ENCODE measurements at regions not wholly inside any gene's neighbourhood (a gene's known extent, or its start where the extent isn't known, plus 50 kb on each side); places are given as distances from the start of the nearest gene placed in this dataset.

- no peak for DNase-seq (ENCODE audit: low read depth, low spot score)
- H3K9me3 ChIP-seq (replicated peaks; ENCODE audit: control insufficient read depth, insufficient read depth, low read length) = no peaks in the 10 kb centered on the region
- H3K4me3 ChIP-seq = no peak overlapping the region
- H3K27ac ChIP-seq (ENCODE audit: control insufficient read depth, insufficient read depth) = no peak overlapping the region
- ChIA-PET POLR2A (no interaction called here), RAD21 (ENCODE audit: unreplicated experiment) (no interaction called here), SMC1A (ENCODE audit: uncharacterized antibody, unreplicated experiment) (no interaction called here), CTCF (interaction anchor here (0.6 to 1.3 kb wide), 3 partner anchors 17 to 252 kb away, joined by 3 read pairs; no protein-coding TSS in a partner anchor)
- TF ChIP-seq MTA2 (IDR thresholded peaks at IDR 0.05; ENCODE audit: low read depth) (no peak), ATF2 (IDR thresholded peaks at IDR 0.05; ENCODE audit: low read length) (no peak), USF1 (IDR thresholded peaks at IDR 0.05; ENCODE audit: borderline replicate concordance, extremely low read length, insufficient read depth, low read depth, low read length) (no peak)
- no peaks in the 10 kb centered on the region for H3K4me1 ChIP-seq (ENCODE audit: control insufficient read depth, insufficient read depth, low read length)
- no peak overlapping the region for H3K4me2 ChIP-seq (ENCODE audit: control insufficient read depth, insufficient read depth)
- no peaks in the 10 kb centered on the region for H4K20me1 ChIP-seq (ENCODE audit: control insufficient read depth, insufficient read depth)
- 11% methylated on average over 9 of the region's 9 CpGs for WGBS (ENCODE audit: insufficient coverage, insufficient replicate concordance, low lambda C conversion rate, missing lambda C conversion rate)
- H3K36me3 ChIP-seq (ENCODE audit: control insufficient read depth in 2 of 2, insufficient read depth in 2 of 2, low read length in 1 of 2) = no peaks in the 10 kb centered on the region
- in situ Hi-C loops (cut with MboI) (no loop called here), intact Hi-C loops (cut with micrococcal nuclease; ENCODE audit: unreplicated experiment) (no loop called here)
- no TSS peak for BruUV-seq (replicated peaks)
- no peaks in the 10 kb centered on the region for H3K79me2 ChIP-seq (ENCODE audit: control insufficient read depth, insufficient read depth, low read length)
- H3K27me3 ChIP-seq (replicated peaks in 1 of 2; ENCODE audit: control insufficient read depth in 2 of 2, insufficient read depth in 2 of 2, low read length in 1 of 2) = no peaks in the 10 kb centered on the region; a peak in 1 of 4 replicates
- H2AFZ ChIP-seq (ENCODE audit: control insufficient read depth, low read depth, low read length) = no peak overlapping the region
- no peak overlapping the region for H3K9ac ChIP-seq (ENCODE audit: control insufficient read depth, insufficient read depth, low read length)
- no peak for FAIRE-seq
- ATAC-seq = no peak
These were observed 342.8 kb downstream of the DYSF start for GRCh38 chr2:71796174-71796593.

- no peaks in the 10 kb centered on the region for H4K20me1 ChIP-seq (ENCODE audit: control insufficient read depth, insufficient read depth)
- no peak overlapping the region for H3K27ac ChIP-seq (ENCODE audit: control insufficient read depth, insufficient read depth)
- intact Hi-C loops (cut with micrococcal nuclease; ENCODE audit: unreplicated experiment) = no loop called here
- no peak for DNase-seq (ENCODE audit: low read depth, low spot score)
- in situ Hi-C loops (cut with MboI) = no loop called here
- FAIRE-seq = no peak
- 0% methylated on average over 1 of the region's 1 CpG for WGBS (ENCODE audit: insufficient coverage, insufficient replicate concordance, low lambda C conversion rate, missing lambda C conversion rate)
- SMC1A ChIA-PET (ENCODE audit: uncharacterized antibody, unreplicated experiment) = no interaction called here
- no peaks in the 10 kb centered on the region; a peak in 1 of 4 replicates for H3K27me3 ChIP-seq (replicated peaks in 1 of 2; ENCODE audit: control insufficient read depth in 2 of 2, insufficient read depth in 2 of 2, low read length in 1 of 2)
- no peaks in the 10 kb centered on the region for H3K79me2 ChIP-seq (ENCODE audit: control insufficient read depth, insufficient read depth, low read length)
- H3K4me3 ChIP-seq = no peak overlapping the region
- CTCF ChIA-PET = interaction anchor here (0.6 to 1.3 kb wide), 2 partner anchors 185 to 251 kb away, joined by 3 read pairs; no protein-coding TSS in a partner anchor
- RAD21 ChIA-PET (ENCODE audit: unreplicated experiment) = no interaction called here
- H2AFZ ChIP-seq (ENCODE audit: control insufficient read depth, low read depth, low read length) = no peak overlapping the region
- H3K36me3 ChIP-seq (ENCODE audit: control insufficient read depth in 2 of 2, insufficient read depth in 2 of 2, low read length in 1 of 2) = no peaks in the 10 kb centered on the region
- H3K9me3 ChIP-seq (replicated peaks; ENCODE audit: control insufficient read depth, insufficient read depth, low read length) = no peaks in the 10 kb centered on the region
- no peak for ATAC-seq
- no peaks in the 10 kb centered on the region for H3K4me1 ChIP-seq (ENCODE audit: control insufficient read depth, insufficient read depth, low read length)
- no peak overlapping the region for H3K9ac ChIP-seq (ENCODE audit: control insufficient read depth, insufficient read depth, low read length)
- H3K4me2 ChIP-seq (ENCODE audit: control insufficient read depth, insufficient read depth) = no peak overlapping the region
- no TSS peak for BruUV-seq (replicated peaks)
- POLR2A ChIA-PET = no interaction called here
- no peak for TF ChIP-seq NFYA (IDR thresholded peaks at IDR 0.05; ENCODE audit: borderline replicate concordance, low read depth, low read length)
- no peak for TF ChIP-seq ZNF622 (IDR thresholded peaks at IDR 0.05)
- no peak for TF ChIP-seq E2F4 (IDR thresholded peaks at IDR 0.05; ENCODE audit: low read depth, low read length)
- TF ChIP-seq TAF1 (IDR thresholded peaks at IDR 0.05; ENCODE audit: borderline replicate concordance, low read depth, low read length) = no peak
- TF ChIP-seq BHLHE40 (IDR thresholded peaks at IDR 0.05; ENCODE audit: borderline replicate concordance in 1 of 2, low read depth in 2 of 2, low read length in 1 of 2) = no peak
- TF ChIP-seq BRCA1 (IDR thresholded peaks at IDR 0.05; ENCODE audit: low read depth, low read length) = no peak
- TF ChIP-seq MLLT1 (IDR thresholded peaks at IDR 0.05) = no peak
- no peak for TF ChIP-seq TARDBP (IDR thresholded peaks at IDR 0.05; ENCODE audit: borderline replicate concordance)
- TF ChIP-seq IKZF2 (IDR thresholded peaks at IDR 0.05) = no peak
- TF ChIP-seq JUND (IDR thresholded peaks at IDR 0.05; ENCODE audit: low read depth, low read length) = no peak
- no peak for TF ChIP-seq CEBPB (IDR thresholded peaks at IDR 0.05; ENCODE audit: borderline replicate concordance in 1 of 2, low read depth in 2 of 2, low read length in 2 of 2)
These were observed 342.1 kb downstream of the DYSF start for GRCh38 chr2:71795486-71795885.

All from GM12878 (cell line).